ENCODE measurements at regions not wholly inside any gene's neighbourhood (a gene's known extent, or its start where the extent isn't known, plus 50 kb on each side); places are given as distances from the start of the nearest gene placed in this dataset.
A peak's percentile ranks its signal among the peaks of the same experiment; 100 is the strongest.

DNA sequence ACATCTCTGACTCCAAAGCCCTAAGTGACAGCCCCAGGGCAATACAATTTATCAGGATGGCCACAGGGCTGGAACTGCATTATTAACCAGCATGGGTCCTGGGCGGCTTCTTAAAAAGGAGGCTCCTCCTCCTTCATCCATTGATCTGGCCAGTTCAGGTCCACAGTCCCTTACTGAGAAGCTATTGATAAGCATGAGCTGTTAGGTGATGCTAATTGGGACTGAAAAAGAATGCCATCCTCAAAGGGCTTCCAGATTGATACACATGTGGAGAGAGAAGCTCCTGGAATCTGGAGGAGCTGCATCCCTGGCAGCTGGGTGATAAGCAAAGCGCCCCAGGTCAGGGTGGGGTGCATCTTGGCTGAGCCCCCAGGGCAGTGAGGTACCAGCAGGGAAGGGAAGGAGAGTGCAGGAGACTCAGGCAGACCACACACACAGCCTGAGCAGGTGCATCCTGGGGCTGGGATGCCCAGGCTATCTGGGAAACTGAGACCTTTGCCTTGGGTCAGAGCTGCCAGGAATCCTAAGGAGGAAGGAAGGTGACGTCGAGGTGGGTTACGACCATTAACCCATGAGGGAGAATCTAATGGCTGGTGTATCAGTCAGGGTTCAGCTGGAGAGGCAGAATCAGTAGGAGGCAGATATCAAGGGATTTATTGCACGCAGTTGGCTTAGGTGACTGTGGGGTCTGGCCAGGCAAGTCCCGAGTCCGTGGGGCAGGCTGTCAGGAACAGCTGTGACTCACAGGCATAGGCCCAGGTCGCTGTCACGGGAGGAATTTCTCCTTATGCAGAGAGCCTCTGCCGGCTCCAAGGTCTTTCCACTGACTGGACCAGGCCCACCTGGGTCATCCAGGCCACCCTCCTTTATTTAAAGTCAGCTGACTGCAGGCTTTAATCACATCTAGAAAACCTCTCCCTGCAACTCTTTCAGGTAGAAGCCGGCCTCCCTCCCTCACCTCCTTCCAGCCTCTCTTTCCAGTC is 261.2 kb downstream of the BMP7 start:
- peak; percentile 65 for DNase-seq

DNA sequence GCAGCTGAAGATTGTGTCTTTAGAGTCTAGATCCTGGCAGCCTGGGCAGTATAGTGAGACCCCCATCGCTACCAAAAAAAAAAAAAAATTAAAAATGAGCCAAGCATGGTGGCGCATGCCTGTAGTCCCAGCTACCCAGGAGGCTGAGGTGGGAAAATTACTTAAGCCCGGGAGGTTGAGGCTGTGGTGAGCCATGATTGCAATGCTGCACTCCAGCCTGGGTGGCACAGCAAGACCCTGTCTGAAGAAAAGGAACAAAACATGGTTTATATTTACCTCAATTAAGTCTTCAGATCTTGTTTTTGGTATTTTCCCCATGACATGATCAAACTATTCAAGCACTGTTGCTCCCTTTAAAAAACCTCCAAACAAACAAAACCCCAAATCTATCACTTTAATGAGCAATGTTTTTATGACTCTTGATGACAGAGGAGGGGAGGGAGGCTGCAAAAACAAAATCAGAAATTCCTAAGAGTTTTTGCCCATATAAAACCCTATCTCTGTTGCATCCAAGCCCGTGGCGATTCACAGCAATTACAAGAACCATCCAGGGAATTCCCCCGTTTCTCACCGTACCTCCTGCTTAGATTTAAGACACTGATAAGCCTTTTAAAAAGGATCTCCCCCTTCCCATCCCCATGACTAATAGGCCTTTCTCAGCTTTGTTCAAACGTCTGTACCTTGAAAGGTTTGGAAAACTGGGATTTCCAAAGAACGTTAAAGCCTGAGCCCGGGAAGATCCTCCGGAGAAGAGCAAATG is 259.9 kb downstream of the BMP7 start:
- peak; percentile 36 for DNase-seq

DNA sequence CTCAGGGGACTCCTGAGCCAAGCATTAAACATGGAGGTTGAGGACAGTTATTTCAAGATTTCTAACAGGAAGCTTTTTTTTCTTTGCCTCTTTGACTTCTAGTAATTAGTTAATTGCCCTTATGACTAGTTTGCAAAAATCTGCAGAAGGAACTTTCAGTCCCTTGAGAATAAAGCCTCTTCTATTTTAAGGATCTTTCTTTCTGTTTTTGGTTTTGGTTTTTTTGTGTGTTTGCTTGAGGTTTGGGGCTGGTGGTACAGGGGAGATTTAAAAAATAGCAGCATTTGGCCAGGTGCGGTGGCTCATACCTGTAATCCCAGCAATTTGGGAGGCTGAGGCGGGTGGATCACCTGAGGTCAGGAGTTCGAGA is 259.3 kb downstream of the BMP7 start:
- DNase-seq = no peak

DNA sequence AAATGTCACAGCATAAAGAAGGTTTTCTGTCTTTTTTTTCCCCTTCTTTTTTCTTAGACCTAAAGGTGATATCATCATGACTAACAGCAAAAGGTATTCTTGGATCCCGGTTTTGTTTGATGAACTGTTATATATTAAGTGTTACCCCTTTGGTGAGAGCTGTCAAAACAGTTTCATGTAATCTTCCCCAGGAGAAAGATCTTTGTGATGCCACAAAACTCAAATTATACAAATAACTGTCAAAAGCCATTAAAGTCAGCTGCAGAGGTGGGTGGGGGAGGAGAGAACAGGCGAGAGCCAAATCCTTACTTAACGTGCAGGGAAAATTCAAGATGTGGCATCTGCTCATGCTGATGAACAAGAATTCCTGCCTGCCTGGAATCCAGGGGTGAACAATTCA is 258.2 kb downstream of the BMP7 start:
- peak; percentile 79 for DNase-seq

DNA sequence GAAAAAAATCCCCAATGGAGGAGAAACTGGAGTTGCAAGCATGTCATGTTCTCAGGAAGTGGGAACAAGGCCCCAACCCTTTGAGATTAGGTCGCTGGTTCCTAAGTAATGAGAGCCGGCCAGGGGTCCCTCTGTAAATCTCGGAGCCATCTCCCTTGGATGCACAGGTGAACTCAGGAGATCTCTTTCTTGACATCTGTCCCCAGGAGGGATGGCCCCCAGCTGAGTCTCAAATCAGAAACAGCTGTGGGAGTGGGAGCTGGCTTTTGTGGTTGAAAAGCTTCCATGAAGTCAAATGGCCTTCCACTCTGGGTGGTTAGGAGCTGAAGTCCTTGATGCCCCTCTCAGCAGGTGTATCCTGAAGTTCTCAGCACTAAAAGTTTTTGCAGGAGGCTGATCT is 257.1 kb downstream of the BMP7 start:
- no peak for DNase-seq

DNA sequence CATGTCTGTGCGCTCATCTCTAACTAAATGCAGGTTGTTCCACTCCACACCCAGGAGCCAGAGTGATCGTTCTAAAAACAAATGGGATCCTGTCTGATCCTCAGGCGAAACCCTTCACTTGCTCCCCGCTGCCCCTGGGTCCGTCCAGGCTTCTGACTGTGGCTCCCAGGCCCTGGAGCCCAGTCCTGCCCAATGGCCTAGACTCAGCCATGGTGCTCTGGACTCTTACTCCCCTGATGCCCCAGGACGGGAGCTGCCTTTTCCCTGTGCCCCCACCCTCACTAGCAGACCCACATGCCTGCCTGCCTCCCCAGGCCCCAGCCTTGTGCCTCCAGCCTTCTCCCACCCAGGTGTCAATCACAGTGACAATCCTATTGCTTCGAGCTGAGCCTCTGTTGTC is 256.7 kb downstream of the BMP7 start:
- no peak for DNase-seq

DNA sequence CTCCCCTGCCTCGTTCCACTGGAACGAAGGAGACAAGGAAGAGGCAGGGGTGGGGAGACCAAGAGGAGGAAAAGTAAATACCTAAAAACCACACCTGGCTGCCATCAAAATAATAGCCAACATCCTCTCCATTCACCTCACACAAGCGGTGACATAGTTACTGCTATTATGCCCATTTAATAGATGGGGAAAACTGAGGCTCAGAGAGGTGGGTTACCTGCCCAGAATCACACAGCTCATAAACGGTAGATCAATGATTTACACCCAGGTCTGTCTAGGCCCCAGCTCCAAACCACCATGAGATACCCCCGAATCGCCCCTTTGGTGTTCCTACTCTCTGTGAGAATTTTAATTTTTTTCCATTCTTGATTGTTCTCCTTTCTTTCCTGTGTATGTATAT is 253.8 kb downstream of the BMP7 start:
- DNase-seq = no peak

DNA sequence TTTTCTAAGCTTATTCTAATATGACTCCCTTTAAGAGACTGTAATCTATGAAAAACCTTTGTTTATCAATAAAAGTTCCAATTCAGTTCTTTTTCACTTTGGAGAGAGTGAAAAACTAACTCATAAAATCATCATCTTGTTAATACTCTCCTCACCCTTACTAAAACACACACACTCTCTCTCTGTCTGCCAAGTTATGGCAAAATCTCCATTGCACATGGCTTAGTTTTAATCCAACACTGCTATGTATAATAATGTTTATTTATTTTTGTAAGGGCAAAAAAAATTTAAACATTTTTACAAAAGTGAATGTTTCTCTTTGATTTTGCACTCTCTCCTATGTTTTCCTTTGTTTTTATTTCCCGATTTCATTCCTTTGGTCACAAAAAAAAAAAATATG is 253.2 kb downstream of the BMP7 start:
- peak; percentile 50 for DNase-seq

DNA sequence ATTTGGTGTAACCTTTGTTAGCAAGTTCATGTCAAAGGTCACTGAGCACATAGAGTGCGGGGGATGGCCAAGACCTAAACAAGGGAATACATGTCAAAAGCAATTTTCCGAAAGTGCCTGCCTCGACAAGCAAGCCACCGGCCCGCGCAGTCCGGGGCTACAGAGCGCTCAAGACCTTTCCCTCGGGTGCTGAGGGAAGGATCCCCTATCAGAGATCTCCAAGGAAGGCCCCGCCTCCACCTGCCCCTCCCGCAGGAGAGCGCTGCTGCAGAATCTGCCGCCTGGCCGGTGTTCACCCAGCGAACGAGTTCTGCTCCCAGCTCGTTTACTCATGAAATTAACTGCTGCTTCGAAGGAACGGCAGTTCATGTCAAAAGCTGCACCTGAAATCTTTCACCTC is 252.7 kb downstream of the BMP7 start:
- DNase-seq = peak; percentile 83

DNA sequence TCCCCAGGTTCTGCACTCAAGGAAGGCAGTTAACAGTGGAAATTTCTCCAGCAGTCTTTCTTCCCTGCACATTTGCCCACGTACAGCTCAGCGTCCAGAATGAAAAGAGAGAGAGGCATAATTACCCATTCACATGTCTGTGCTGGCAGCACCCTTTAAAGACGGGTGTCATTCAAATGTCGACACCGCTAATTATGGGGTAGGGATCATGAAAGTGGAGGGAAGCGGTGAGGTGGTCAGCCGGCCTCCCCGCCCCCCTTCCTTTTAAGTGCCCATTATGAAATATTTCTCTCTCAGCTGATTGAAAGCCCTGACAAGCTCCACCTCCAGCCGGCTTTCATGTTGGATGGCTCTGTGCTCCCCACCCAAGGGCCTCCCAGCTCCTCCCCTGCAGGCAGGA is 246.1 kb downstream of the BMP7 start:
- peak; percentile 68 for DNase-seq

DNA sequence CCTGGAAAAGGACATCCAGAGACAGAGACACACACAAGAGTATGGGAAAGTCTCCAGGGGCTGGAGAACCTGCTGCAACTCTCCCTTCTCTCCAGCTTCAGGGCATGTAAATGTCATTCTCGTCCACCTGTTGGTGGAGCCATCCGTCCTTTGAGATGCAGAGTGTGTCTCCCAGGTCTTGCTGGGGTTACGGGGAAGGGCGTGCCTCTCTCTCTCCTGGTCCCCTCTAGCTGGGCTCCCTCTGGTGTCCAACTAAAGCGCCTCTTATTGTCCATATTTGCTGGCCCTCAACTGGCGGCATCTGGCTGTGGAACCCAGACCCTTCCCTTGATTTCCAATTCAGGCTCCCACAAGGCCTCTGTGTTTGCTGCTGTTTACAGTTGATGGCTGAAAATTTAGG is 244.1 kb downstream of the BMP7 start:
- no peak for DNase-seq

DNA sequence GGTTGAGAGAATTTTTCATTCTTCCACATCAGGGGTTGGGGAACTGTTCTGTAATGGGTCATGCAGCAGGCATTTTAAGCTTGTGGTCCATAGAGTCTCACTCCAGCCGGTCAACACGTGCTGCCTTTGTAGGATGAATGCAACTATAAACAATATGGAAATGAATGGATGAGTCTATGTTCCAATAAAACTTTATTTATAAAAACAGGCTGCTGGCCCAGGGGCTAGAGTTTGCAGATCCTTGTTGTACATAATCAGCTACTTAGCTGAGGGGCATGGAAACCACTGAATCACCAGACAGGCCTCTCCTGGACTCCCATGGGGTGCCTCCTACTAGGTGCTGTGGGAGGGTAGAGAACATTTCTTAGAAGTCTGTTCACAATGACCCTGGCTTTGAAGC is 243.4 kb downstream of the BMP7 start:
- no peak for DNase-seq

DNA sequence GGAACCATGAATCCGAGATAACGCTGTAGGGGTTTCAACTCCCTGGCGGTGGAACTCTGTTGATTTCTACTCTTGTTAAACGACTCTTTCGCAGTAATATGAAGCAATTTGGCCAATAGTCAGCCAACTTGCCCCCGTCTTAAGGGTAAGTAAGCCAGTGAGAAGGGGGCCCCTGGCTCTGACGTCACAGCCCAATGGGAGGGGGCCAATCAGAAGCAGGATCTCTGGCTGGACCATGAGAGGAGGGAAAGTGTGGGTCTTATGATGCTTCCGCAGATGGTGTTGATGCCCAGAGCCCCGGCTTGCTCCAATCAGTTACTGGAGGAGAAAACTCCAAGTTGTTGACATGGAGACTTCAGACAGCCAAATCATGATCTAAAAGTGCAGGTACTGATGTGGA is 242.4 kb downstream of the BMP7 start:
- DNase-seq = no peak

DNA sequence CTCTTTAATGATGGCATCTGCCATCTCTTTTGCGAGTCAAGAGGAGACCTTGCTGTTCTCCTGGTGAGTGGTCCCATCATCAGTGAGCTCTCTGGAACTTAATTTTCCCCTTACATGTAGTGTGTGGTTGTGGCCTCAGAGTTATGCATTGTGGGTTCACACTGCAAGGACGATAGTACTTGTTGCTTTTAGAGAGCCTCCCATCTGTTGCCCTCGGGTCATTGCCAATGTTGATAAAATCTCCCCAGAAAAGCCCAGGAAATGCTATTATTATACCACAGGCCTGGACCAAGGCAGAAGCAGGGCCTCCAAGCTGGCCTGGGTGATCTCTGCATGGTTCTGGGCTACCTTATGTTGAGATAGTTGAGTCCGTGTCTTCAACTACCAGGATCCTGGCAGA is 241.6 kb downstream of the BMP7 start:
- DNase-seq = no peak

DNA sequence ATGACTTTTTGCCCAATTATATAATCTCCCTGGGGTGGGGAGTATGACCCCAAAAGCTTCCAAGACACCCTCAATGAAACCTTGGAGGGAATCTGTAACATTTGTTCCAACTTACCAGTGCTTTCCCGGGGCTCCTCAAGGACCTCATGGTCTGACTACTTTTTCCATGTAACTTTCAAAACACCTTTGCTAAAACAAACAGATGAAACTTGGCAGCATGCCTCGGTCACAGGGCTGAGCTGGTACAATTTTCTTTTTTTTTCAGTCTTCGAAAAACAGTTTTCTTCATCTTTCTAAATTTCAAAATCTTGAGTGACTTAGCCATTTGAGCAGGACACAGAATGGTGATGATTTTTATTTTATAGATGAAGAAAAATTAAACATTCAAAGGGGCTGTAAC is 241.2 kb downstream of the BMP7 start:
- DNase-seq = no peak

DNA sequence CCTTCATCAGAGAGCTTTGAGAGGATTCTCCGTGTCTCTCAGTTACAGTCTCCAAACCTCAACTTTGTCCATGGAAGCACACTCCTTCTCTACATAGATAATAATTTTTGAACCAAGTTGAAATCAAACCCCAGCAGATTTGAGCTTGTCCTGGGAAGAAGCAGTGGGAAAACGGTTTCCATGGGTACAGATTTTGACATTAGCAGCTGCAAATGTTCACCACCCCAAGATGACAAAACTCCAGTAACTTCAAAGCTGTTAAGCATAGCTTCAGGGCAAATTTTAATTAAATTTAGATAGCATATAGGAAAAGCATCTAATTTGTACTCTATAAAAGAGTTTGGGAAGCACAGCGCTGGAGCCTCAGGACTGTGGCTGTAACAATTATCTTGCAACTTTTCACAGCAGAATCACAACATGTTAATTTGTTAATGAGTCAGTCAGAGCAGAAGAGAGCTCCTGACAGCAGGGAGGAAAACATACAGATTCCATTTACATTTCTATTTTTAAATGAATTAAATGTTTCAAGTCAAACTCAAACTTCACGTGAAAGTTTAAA is 240.7 kb downstream of the BMP7 start:
- DNase-seq = no peak

DNA sequence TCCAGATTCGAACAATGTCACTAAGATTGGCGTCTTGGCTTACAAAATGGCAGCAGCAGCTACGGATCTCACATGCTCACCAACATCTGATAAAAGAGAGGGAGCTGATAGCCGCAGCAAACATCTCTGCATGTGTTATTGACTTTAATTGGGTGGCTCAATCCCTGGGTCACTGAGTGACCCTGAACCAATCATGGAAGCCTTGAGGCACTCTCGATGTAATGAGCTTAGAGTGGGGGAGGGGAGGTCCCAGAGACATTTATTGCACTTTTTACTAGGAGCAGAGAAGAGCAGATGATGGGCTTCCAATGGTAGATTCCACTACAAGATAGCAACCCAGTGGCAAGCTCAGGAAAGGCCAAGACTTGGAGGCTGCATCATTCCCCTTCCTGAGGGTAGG is 238.7 kb downstream of the BMP7 start:
- DNase-seq = peak; percentile 60

DNA sequence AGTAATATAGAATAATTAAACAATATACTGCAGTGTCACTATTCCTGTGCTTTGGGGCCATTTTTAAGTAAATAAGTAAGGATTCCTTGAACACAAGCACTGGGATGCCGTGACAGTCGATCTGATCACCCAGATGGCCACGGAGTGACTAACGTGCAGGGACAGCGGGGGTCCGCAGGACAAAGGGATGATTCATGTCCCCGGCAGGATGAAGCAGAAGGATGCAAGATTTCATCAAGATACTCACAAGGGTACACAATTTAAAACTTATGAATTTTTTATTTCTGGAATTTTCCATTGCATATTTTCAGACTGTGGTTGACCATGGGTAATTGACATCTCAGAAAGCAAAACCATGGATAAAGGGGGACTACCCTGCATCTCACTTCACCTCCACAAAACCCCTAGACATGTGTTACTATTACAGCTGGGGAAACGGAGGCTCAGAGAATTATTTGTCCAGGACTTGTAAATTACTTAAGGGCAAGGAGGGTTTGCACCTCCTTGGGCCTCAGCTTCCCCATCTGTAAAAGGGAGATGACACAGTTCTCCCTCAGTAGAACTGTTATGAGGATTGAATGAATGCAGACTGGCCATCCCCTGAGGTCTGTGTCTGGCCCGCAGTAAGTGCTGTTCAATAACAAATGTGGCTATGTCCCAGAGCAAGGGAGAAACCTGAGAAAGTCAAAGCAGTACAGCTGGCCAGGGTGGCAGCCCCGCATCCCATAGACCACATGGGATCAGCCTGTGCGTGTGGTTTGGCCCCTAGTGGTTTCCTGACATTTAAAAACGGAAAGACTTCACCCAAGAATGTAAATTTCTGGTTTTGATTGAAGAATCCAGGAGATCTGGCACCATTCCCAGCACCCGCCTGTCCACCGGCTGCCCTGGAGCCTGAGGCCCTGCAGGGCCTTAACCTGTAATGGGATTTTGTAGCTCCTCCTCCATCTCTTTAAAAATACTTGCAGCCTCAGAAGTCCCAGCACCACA is 235.5 kb downstream of the BMP7 start:
- DNase-seq = peak; percentile 48

DNA sequence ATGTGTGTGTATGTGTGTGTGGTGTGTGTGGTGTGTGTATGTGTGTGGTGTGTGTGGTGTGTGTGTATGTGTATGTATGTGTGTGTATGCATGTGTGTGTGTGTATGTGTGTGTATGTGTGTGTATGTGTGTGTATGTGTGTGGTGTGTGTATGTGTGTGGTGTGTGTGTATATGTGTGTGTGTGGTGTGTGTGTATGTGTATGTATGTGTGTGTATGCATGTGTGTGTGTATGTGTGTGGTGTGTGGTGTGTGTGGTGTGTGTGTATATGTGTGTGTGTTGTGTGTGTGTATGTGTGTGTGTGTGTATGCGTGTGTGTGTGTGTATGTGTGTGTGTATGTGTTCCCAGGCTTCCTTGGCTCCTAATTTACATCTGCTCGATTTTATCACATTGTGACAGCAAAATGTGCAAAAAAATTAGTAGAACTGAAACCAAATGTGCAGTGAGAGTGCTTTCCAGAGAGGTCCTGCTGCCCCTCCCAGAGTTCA is 234.5 kb downstream of the BMP7 start:
- no peak for DNase-seq

DNA sequence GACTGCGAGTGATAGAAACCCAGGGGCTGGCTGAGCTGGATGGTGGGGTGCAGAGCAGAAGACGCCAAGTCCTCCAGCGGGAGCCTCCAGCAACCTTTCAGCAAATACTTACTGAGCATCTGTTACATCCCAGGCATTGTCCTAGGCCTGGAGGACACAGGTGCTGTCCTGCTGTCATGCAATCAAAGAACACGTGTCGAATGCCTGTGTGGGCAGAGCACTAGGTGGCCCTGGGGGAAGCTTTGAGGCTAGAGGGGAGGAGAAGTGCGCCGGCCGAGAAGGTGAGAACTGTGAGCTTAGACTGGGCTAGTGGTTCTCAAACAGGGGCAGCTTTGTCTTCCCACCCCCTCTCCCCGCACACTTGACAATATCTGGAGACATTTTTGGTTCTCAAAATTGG is 233.6 kb downstream of the BMP7 start:
- no peak for DNase-seq

DNA sequence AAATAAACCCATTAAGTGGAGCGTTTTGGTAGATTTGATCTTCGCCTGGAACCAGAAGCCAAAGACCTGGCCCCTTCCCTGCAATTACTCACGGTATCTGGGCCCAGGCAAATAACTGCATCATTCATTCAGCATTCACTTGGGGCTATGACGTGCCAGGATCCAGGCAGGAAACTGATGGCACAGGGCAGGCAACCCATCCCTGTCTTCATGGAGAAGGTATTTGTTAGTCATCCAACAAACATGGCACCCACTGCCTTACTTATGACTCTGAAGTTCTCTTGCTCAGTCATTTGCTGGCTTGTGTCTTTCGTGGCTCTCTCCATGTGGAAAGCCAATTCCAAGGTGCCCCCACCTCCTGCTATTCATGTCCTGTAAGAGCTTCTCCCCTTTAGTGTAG is 232.4 kb downstream of the BMP7 start:
- DNase-seq = no peak

DNA sequence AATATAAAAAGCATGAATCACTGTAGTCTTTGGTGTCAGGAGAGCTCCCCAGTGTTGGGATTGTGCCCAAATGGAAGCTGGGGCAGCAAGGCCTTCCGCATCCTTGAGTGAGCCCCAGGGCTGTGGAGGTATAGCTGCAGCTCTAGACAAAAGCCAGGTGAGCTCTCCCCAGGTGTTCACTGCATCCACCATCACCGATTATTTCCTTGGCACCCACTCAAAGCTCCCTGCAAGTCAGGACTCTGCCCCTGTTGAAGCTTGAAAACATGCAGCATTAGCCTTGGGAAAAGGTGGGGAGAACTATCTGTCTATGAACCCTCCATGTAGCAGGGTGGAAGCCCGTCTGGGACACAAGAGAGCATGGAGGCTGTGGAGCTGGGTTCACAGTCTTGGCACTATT is 228.8 kb downstream of the BMP7 start:
- DNase-seq = no peak
